GM18502 (cell line): ENCODE measurements at regions not wholly inside any gene's neighbourhood (a gene's known extent, or its start where the extent isn't known, plus 50 kb on each side); places are given as distances from the start of the nearest gene placed in this dataset.

Source experiments
- ATAC-seq: cut with Tn5 transposase; IDR thresholded peaks from one replicate; pipeline ENCODE4 v1.9.1; 2021; ENCODE audit warnings: mild to moderate bottlenecking; ENCODE audit not compliant: unreplicated experiment, poor library complexity

- no peak for ATAC-seq
These were observed 362.3 kb downstream of the WDR11 start for GRCh38 chr10:121213437-121213836.

GRCh38 chr10:121216295-121216694, 365.1 kb downstream of the WDR11 start:
- no peak for ATAC-seq

GRCh38 chr10:121216721-121217181, 365.6 kb downstream of the WDR11 start:
- no peak for ATAC-seq

GRCh38 chr10:121217331-121217730, 366.2 kb downstream of the WDR11 start:
- no peak for ATAC-seq

- ATAC-seq: no peak
These were observed 369.9 kb downstream of the WDR11 start for GRCh38 chr10:121221072-121221471.

GRCh38 chr10:121221991-121222390, 370.8 kb downstream of the WDR11 start:
- no peak for ATAC-seq

GRCh38 chr10:121222842-121223241, 371.7 kb downstream of the WDR11 start:
- ATAC-seq: no peak

GRCh38 chr10:121231079-121231478, 367.2 kb downstream of the FGFR2 start:
- no peak for ATAC-seq

GRCh38 chr10:121232494-121232893, 365.8 kb downstream of the FGFR2 start:
- no peak for ATAC-seq

- ATAC-seq: no peak
These were observed 362.6 kb downstream of the FGFR2 start for GRCh38 chr10:121235692-121236091.

- ATAC-seq: no peak
These were observed 361.6 kb downstream of the FGFR2 start for GRCh38 chr10:121236621-121237020.

GRCh38 chr10:121237718-121238117, 360.5 kb downstream of the FGFR2 start:
- no peak for ATAC-seq

- ATAC-seq: no peak
These were observed 358.2 kb downstream of the FGFR2 start for GRCh38 chr10:121240011-121240410.

GRCh38 chr10:121240556-121240955, 357.7 kb downstream of the FGFR2 start:
- ATAC-seq: no peak

- ATAC-seq: no peak
These were observed 356.9 kb downstream of the FGFR2 start for GRCh38 chr10:121241337-121241736.

GRCh38 chr10:121242741-121243608, 355.3 kb downstream of the FGFR2 start:
- ATAC-seq: no peak

GRCh38 chr10:121243609-121244241, 354.5 kb downstream of the FGFR2 start:
- no peak for ATAC-seq

GRCh38 chr10:121244818-121245217, 353.4 kb downstream of the FGFR2 start:
- ATAC-seq: no peak

- ATAC-seq: no peak
These were observed 352.5 kb downstream of the FGFR2 start for GRCh38 chr10:121245754-121246153.

- no peak for ATAC-seq
These were observed 350.0 kb downstream of the FGFR2 start for GRCh38 chr10:121248266-121248665.

- no peak for ATAC-seq
These were observed 347.1 kb downstream of the FGFR2 start for GRCh38 chr10:121250995-121251764.
